Liver (tissue), 8 donors: ENCODE measurements at regions not wholly inside any gene's neighbourhood (a gene's known extent, or its start where the extent isn't known, plus 50 kb on each side); places are given as distances from the start of the nearest gene placed in this dataset.
"Not testable (repeated sequence)": the region's sequence is repeated elsewhere in the genome, so short reads cannot be mapped to it uniquely, and the experiment has no call there.

Experiments
- DNase-seq: peaks from one replicate; pipeline ENCODE4 v3.0.0-alpha.2; 2017; ENCODE audit warnings: low spot score
- H3K27ac ChIP-seq, 2 donors: one replicate each; pipeline ENCODE4 v1.7.0; 2013; ENCODE audit warnings: inconsistent platforms in 2 of 2, low read length in 2 of 2, control low read depth in 1 of 2, low read depth in 1 of 2, mild to moderate bottlenecking in 1 of 2
- H3K27me3 ChIP-seq, 4 donors: one replicate each; pipeline versions ENCODE4 v1.6.1 to v1.7.0; 2013; ENCODE audit warnings: low read length in 3 of 4, inconsistent platforms in 1 of 4, mild to moderate bottlenecking in 1 of 4, moderate library complexity in 1 of 4; ENCODE audit not compliant: control insufficient read depth in 4 of 4, insufficient read depth in 4 of 4
- H3K36me3 ChIP-seq, 4 donors: one replicate each; pipeline versions ENCODE4 v1.6.1 to v1.7.0; 2013; ENCODE audit warnings: low read length in 3 of 4, mild to moderate bottlenecking in 3 of 4, low read depth in 1 of 4, moderate library complexity in 1 of 4; ENCODE audit not compliant: control insufficient read depth in 4 of 4, insufficient read depth in 3 of 4
- H3K4me1 ChIP-seq, 4 donors: one replicate each; pipeline versions ENCODE4 v1.6.1 to v1.7.0; 2013; ENCODE audit warnings: low read length in 3 of 4, mild to moderate bottlenecking in 3 of 4, moderate library complexity in 1 of 4; ENCODE audit not compliant: control insufficient read depth in 4 of 4, insufficient read depth in 4 of 4
- H3K4me3 ChIP-seq, 3 donors: one replicate each; pipeline versions ENCODE4 v1.6.1 to v1.7.0; 2013; ENCODE audit warnings: low read length in 3 of 3, control low read depth in 1 of 3, low read depth in 1 of 3, mild to moderate bottlenecking in 1 of 3
- H3K9ac ChIP-seq, 2 donors: one replicate each; pipeline ENCODE4 v1.7.0; 2013; ENCODE audit warnings: low read length in 2 of 2, mild to moderate bottlenecking in 2 of 2, moderate library complexity in 2 of 2, control low read depth in 1 of 2, low read depth in 1 of 2
- H3K9me3 ChIP-seq, 4 donors: one replicate each; pipeline versions ENCODE4 v1.6.1 to v1.7.0; 2013; ENCODE audit warnings: low read length in 3 of 4; ENCODE audit not compliant: control insufficient read depth in 4 of 4
- ATF3 ChIP-seq: IDR thresholded peaks from 2 replicates; pipeline ENCODE4 v1.6.1; 2016; ENCODE audit warnings: antibody characterized with exemption
- CTCF ChIP-seq: fragments of 150-350 bp; IDR thresholded peaks from 2 replicates; pipeline ENCODE4 v1.5.1; 2017; ENCODE audit warnings: improper control_type of control experiment, low read depth, low read length; ENCODE audit not compliant: missing input control
- HNF4A ChIP-seq, 2 donors: conservative IDR thresholded peaks; 2 replicates each; pipeline ENCODE4 v1.6.1; 2016; ENCODE audit warnings: antibody characterized with exemption in 2 of 2, mild to moderate bottlenecking in 2 of 2
- MAX ChIP-seq: IDR thresholded peaks from 2 replicates; pipeline ENCODE4 v1.6.1; 2016; ENCODE audit warnings: antibody characterized with exemption
- NR2F2 ChIP-seq: IDR thresholded peaks from 2 replicates; pipeline ENCODE4 v1.6.1; 2016; ENCODE audit warnings: antibody characterized with exemption
- RAD21 ChIP-seq, 2 donors: IDR thresholded peaks; 2 replicates each; pipeline ENCODE4 v1.6.1; 2016; ENCODE audit warnings: antibody characterized with exemption in 2 of 2, mild to moderate bottlenecking in 2 of 2
- REST ChIP-seq: IDR thresholded peaks from 2 replicates; pipeline ENCODE4 v1.6.1; 2016; ENCODE audit warnings: antibody characterized with exemption, mild to moderate bottlenecking
- RXRA ChIP-seq, 2 donors: IDR thresholded peaks; 2 replicates each; pipeline ENCODE4 v1.6.1; 2017 to 2018; ENCODE audit warnings: antibody characterized with exemption in 2 of 2, mild to moderate bottlenecking in 1 of 2
- TAF1 ChIP-seq: conservative IDR thresholded peaks from 2 replicates; pipeline ENCODE4 v1.6.1; 2016; ENCODE audit warnings: antibody characterized with exemption, mild to moderate bottlenecking
- YY1 ChIP-seq: IDR thresholded peaks from 2 replicates; pipeline ENCODE4 v1.6.1; 2016; ENCODE audit warnings: antibody characterized with exemption, mild to moderate bottlenecking
- WGBS: extraction: QIAGEN DNeasy Blood & Tissue Kit; methylation state at CpG from one replicate; pipeline ENCODE4 v1.1.7; 2013; 5-methylcytosine and 5-hydroxymethylcytosine counted together
- donor health status: healthy.
- donor health status: healthy.
- donor health status: healthy.
- donor health status: healthy.
- donor health status: healthy.

GRCh38 chr16:22648941-22649340 lies 138.2 kb downstream of the NPIPB5 start (continued):
- TF ChIP-seq MAX (no peak), RXRA (IDR thresholded peaks at IDR 0.05) (no peak)

- H3K4me1 ChIP-seq, H3K9ac ChIP-seq, H3K4me3 ChIP-seq, H3K9me3 ChIP-seq, DNase-seq, H3K36me3 ChIP-seq, H3K27ac ChIP-seq: not testable (repeated sequence)
- H3K27me3 ChIP-seq: peaks cover 0 to 11% (median 0%) of the 10 kb centered on the region in 4 donors
- WGBS: 86% methylated on average over 6 of the region's 6 CpGs
Measured at GRCh38 chr16:22651111-22651817, 140.6 kb downstream of the NPIPB5 start.

- no peak overlapping the region for H3K4me3 ChIP-seq
- TF ChIP-seq RAD21 (IDR thresholded peaks at IDR 0.05) (no peak), MAX (no peak), ATF3 (no peak), YY1 (no peak), HNF4A (conservative IDR thresholded peaks at IDR 0.05) (no peak), NR2F2 (no peak), TAF1 (no peak), REST (no peak)
- no peak for DNase-seq
- no peaks in the 10 kb centered on the region for H3K36me3 ChIP-seq
- H3K27me3 ChIP-seq: peaks cover 0 to 5% (median 0%) of the 10 kb centered on the region in 4 donors
- no peak overlapping the region for H3K9ac ChIP-seq
- no peak overlapping the region for H3K27ac ChIP-seq
- WGBS: 89% methylated on average over 2 of the region's 2 CpGs
- no peaks in the 10 kb centered on the region for H3K4me1 ChIP-seq
- no peaks in the 10 kb centered on the region for H3K9me3 ChIP-seq
Measured at GRCh38 chr16:22652463-22652845, 141.8 kb downstream of the NPIPB5 start.

GRCh38 chr16:22653876-22654275 lies 143.2 kb downstream of the NPIPB5 start:
- Histone ChIP-seq H3K4me1 (no peaks in the 10 kb centered on the region), H3K27ac (no peak overlapping the region), H3K4me3 (no peak overlapping the region), H3K9ac (no peak overlapping the region), H3K27me3 (no peaks in the 10 kb centered on the region), H3K9me3 (no peaks in the 10 kb centered on the region), H3K36me3 (no peaks in the 10 kb centered on the region)
- TF ChIP-seq CTCF: no peak
- DNase-seq: no peak
- 78% methylated on average over 6 of the region's 6 CpGs for WGBS

- H3K9ac ChIP-seq, H3K27me3 ChIP-seq, DNase-seq, H3K4me3 ChIP-seq, H3K9me3 ChIP-seq, H3K27ac ChIP-seq, H3K4me1 ChIP-seq, H3K36me3 ChIP-seq: not testable (repeated sequence)
- 86% methylated on average over 9 of the region's 9 CpGs for WGBS
Measured at GRCh38 chr16:22656573-22656972, 145.9 kb downstream of the NPIPB5 start.
